Gastroesophageal sphincter (tissue), 4 donors: ENCODE measurements at regions not wholly inside any gene's neighbourhood (a gene's known extent, or its start where the extent isn't known, plus 50 kb on each side); places are given as distances from the start of the nearest gene placed in this dataset.

Experiments
- ATAC-seq: fragments of 150-250 bp; one replicate; pipeline ENCODE4 v1.9.1; 2016; ENCODE audit warnings: mild to moderate bottlenecking, moderate library complexity
- H3K27ac ChIP-seq, 4 donors: fragments of 200-600 bp; sonication (generic) in 3 of 4; 1 replicate in 3 of 4; 2 replicates in 1 of 4; pipeline ENCODE4 v1.5.1; 2016 to 2019
- H3K27me3 ChIP-seq: fragments of 200-600 bp; sonication (generic); one replicate; pipeline ENCODE4 v1.5.1; 2019
- H3K36me3 ChIP-seq, 2 donors: fragments of 200-600 bp; sonication (generic); one replicate each; pipeline ENCODE4 v1.5.1; 2019; ENCODE audit warnings: control low read depth in 1 of 2
- H3K4me1 ChIP-seq, 3 donors: fragments of 200-600 bp; sonication (generic); 1 replicate in 2 of 3; 2 replicates in 1 of 3; pipeline ENCODE4 v1.5.1; 2016 to 2019; ENCODE audit warnings: control low read depth in 2 of 3
- H3K4me3 ChIP-seq, 2 donors: fragments of 200-600 bp; sonication (generic); one replicate each; pipeline ENCODE4 v1.5.1; 2019; ENCODE audit warnings: mild to moderate bottlenecking in 1 of 2, moderate library complexity in 1 of 2
- H3K9me3 ChIP-seq, 3 donors: fragments of 200-600 bp; sonication (generic); one replicate each; pipeline ENCODE4 v1.5.1; 2017 to 2019; ENCODE audit warnings: control low read depth in 2 of 3
- CTCF ChIP-seq, 4 experiments: fragments of 200-600 bp in 2 of 4; fragments of 450-650 bp in 2 of 4; sonication (generic) in 1 of 4; IDR thresholded peaks; one replicate each; pipeline ENCODE4 v1.5.1; 2017 to 2019; ENCODE audit warnings: antibody characterized with exemption in 4 of 4, mild to moderate bottlenecking in 2 of 4, moderate library complexity in 2 of 4
- EP300 ChIP-seq: sonication (generic); formaldehyde crosslinking; IDR thresholded peaks from one replicate; pipeline ENCODE4 v1.6.1; 2017; ENCODE audit warnings: antibody characterized with exemption, mild to moderate bottlenecking
- POLR2A ChIP-seq, 2 donors: fragments of 450-650 bp; IDR thresholded peaks; one replicate each; pipeline ENCODE4 v1.6.1; 2017; ENCODE audit warnings: antibody characterized with exemption in 2 of 2, mild to moderate bottlenecking in 2 of 2, moderate library complexity in 1 of 2
- POLR2AphosphoS5 ChIP-seq: sonication (generic); formaldehyde crosslinking; IDR thresholded peaks from one replicate; pipeline ENCODE4 v1.6.1; 2017; ENCODE audit warnings: antibody characterized with exemption
- WGBS, 2 donors: methylation state at CpG; one replicate each; pipeline ENCODE4 v1.1.5; 2018; ENCODE audit warnings: low coverage in 1 of 2; 5-methylcytosine and 5-hydroxymethylcytosine counted together

- H3K4me1 ChIP-seq: no peaks in the 10 kb centered on the region
- H3K27ac ChIP-seq: no peak overlapping the region
- ATAC-seq: no peak
- H3K4me3 ChIP-seq: no peak overlapping the region
- peaks cover 35% of the 10 kb centered on the region for H3K27me3 ChIP-seq
- WGBS, 2 donors: 75 to 100% methylated on average over 1 of the region's 1 CpG
- TF ChIP-seq CTCF (IDR thresholded peaks at IDR 0.05): no peak
- TF ChIP-seq EP300: no peak
- TF ChIP-seq POLR2AphosphoS5: no peak
- TF ChIP-seq POLR2A (IDR thresholded peaks at IDR 0.05): no peak
- no peaks in the 10 kb centered on the region for H3K36me3 ChIP-seq
- H3K9me3 ChIP-seq: peaks cover 0 to 8% (median 0%) of the 10 kb centered on the region in 3 donors
Measured at GRCh38 chr10:117716889-117717288, 174.3 kb downstream of the EMX2 start.

- Histone ChIP-seq H3K4me3 (no peak overlapping the region), H3K9me3 (peaks cover 0 to 8% (median 0%) of the 10 kb centered on the region in 3 donors), H3K4me1 (no peaks in the 10 kb centered on the region), H3K36me3 (no peaks in the 10 kb centered on the region), H3K27ac (no peak overlapping the region), H3K27me3 (peaks cover 55% of the 10 kb centered on the region)
- no peak for TF ChIP-seq POLR2AphosphoS5
- TF ChIP-seq EP300: no peak
- TF ChIP-seq CTCF (IDR thresholded peaks at IDR 0.05): no peak
- no peak for TF ChIP-seq POLR2A (IDR thresholded peaks at IDR 0.05)
- ATAC-seq: no peak
- 55 to 68% methylated on average over 8 to 9 of the region's 9 CpGs for WGBS, 2 donors
Measured at GRCh38 chr10:117718986-117719920, 176.7 kb downstream of the EMX2 start.

- no peak overlapping the region for H3K27ac ChIP-seq
- no peak for TF ChIP-seq EP300
- TF ChIP-seq CTCF (IDR thresholded peaks at IDR 0.05): no peak
- no peak for TF ChIP-seq POLR2A (IDR thresholded peaks at IDR 0.05)
- no peak for TF ChIP-seq POLR2AphosphoS5
- H3K9me3 ChIP-seq: peaks cover 0 to 8% (median 0%) of the 10 kb centered on the region in 3 donors
- H3K4me3 ChIP-seq: no peak overlapping the region
- H3K4me1 ChIP-seq: no peaks in the 10 kb centered on the region
- no peak for ATAC-seq
- H3K36me3 ChIP-seq: no peaks in the 10 kb centered on the region
- H3K27me3 ChIP-seq: peaks cover 55% of the 10 kb centered on the region
- 40 to 45% methylated on average over 10 to 16 of the region's 21 CpGs for WGBS, 2 donors
Measured at GRCh38 chr10:117720931-117721835, 178.6 kb downstream of the EMX2 start.

- no peak overlapping the region for H3K4me3 ChIP-seq
- no peak for TF ChIP-seq EP300
- no peak for TF ChIP-seq POLR2A (IDR thresholded peaks at IDR 0.05)
- no peak for TF ChIP-seq POLR2AphosphoS5
- TF ChIP-seq CTCF (IDR thresholded peaks at IDR 0.05): no peak
- no peak overlapping the region for H3K27ac ChIP-seq
- no peak for ATAC-seq
- peaks cover 0 to 8% (median 0%) of the 10 kb centered on the region in 3 donors for H3K9me3 ChIP-seq
- no peaks in the 10 kb centered on the region for H3K36me3 ChIP-seq
- 15 to 20% methylated on average over 5 of the region's 5 CpGs for WGBS, 2 donors
- H3K27me3 ChIP-seq: peaks cover 55% of the 10 kb centered on the region
- no peaks in the 10 kb centered on the region for H3K4me1 ChIP-seq
Measured at GRCh38 chr10:117721873-117722272, 179.3 kb downstream of the EMX2 start.
